Left ventricle myocardium inferior (tissue), 1 donor: ENCODE measurements at regions not wholly inside any gene's neighbourhood (a gene's known extent, or its start where the extent isn't known, plus 50 kb on each side); places are given as distances from the start of the nearest gene placed in this dataset.

Source experiments
- DNase-seq: peaks from one replicate; pipeline ENCODE4 v3.0.0-alpha.2; 2020
- H3K27ac ChIP-seq: fragments of 200-600 bp; replicated peaks from 2 replicates; pipeline ENCODE4 v1.8.0; 2021
- H3K27me3 ChIP-seq: fragments of 200-600 bp; 2 replicates; pipeline ENCODE4 v1.8.0; 2021; ENCODE audit warnings: low read depth
- H3K36me3 ChIP-seq: fragments of 200-600 bp; 2 replicates; pipeline ENCODE4 v1.8.0; 2021
- H3K4me1 ChIP-seq: fragments of 200-600 bp; 2 replicates; pipeline ENCODE4 v1.8.0; 2021
- H3K4me3 ChIP-seq: fragments of 200-600 bp; 2 replicates; pipeline ENCODE4 v1.8.0; 2021; ENCODE audit warnings: mild to moderate bottlenecking, moderate library complexity
- H3K9me3 ChIP-seq: fragments of 200-600 bp; replicated peaks from 2 replicates; pipeline ENCODE4 v1.8.0; 2021
- CTCF ChIP-seq: fragments of 200-600 bp; IDR thresholded peaks from 2 replicates; pipeline ENCODE4 v1.8.0; 2021; ENCODE audit warnings: antibody characterized with exemption, mild to moderate bottlenecking, borderline replicate concordance
- intact Hi-C: fragments of 100-400 bp; cut with micrococcal nuclease; formaldehyde crosslinking; loops from one replicate; pipeline ENCODE4 v1.11.0; 2022
- donor health status: DM: no; HTN: yes; CAD: no; lungs with severe emphysema.

DNA sequence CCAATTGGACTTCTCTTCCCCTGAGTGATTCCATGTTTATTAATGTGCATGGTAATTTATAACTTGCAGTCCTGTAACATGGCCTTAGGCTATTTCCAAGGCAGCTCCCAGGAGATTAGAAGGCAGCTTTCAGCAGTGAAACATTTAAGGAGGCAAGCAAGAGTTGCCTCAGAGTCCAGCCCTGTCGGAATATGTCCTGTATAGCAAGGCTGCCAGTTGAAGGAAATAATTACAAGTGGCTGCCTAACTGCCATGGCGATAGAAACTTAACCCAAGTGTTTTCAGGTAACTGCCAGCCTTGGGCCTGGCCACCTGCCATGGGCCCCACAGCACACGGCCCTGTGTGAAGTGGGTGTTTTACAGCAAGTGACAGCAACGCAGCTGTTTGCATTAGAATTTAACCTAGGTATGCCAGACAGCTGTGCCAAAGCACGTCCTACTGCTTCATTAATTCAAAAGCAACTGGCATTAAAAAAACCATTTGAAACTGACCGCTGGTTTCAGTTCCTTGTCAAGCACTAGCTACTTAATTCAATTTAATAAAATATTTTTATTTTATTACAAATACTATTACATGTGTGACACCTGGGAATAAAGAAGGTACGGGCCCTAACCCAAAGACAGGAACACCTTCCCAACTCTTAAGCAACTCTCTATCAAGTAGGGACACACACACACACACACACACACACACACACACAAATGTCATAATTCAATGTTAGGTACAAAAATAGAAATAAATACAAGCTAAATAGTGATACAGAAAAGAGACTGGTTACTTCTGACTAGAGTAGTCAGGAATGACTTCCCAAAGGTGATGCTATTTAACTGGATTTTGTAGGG lies 151.8 kb upstream of the HEY2 start:
- H3K4me3 ChIP-seq, result no peak overlapping the region
- H3K4me1 ChIP-seq, result peaks cover 8% of the 10 kb centered on the region
- H3K9me3 ChIP-seq, result peaks cover 5% of the 10 kb centered on the region
- H3K27me3 ChIP-seq, result no peaks in the 10 kb centered on the region
- peak; percentile 61 for DNase-seq
- intact Hi-C loops, result no loop called here
- H3K36me3 ChIP-seq, result no peaks in the 10 kb centered on the region
- H3K27ac ChIP-seq, result peak overlapping the region; percentile 83
- TF ChIP-seq CTCF, result peak; percentile 19

DNA sequence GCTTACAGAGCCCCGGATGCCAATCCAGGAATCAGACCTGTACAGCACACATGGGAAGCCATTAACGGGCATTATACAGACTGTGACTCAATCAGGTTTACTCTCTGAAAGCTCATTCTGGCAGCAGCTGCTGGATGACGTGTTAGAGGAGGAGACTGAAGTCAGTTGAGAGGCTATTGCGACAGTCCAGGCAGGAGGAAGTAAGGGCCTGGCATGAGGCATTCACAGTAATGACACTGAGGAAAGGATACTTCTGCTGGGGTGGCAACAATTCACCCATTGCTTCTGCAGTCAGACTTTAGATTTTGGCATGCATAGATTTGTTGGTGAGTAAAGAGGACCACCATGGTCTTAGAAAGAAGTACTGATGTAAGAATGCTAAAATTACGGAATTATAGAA lies 151.0 kb upstream of the HEY2 start:
- peaks cover 13% of the 10 kb centered on the region for H3K9me3 ChIP-seq
- H3K27ac ChIP-seq, result peak overlapping the region; percentile 83
- no peaks in the 10 kb centered on the region for H3K27me3 ChIP-seq
- no peaks in the 10 kb centered on the region for H3K36me3 ChIP-seq
- peaks cover 8% of the 10 kb centered on the region for H3K4me1 ChIP-seq
- TF ChIP-seq CTCF, result no peak
- intact Hi-C loops, result no loop called here
- no peak overlapping the region for H3K4me3 ChIP-seq
- peak; percentile 43 for DNase-seq

GRCh38 chr6:125604257-125604656 lies 145.2 kb upstream of the HEY2 start:
- TF ChIP-seq CTCF, result no peak
- Histone ChIP-seq H3K9me3 (peaks cover 36% of the 10 kb centered on the region), H3K36me3 (no peaks in the 10 kb centered on the region), H3K27me3 (no peaks in the 10 kb centered on the region), H3K4me3 (no peak overlapping the region), H3K27ac (no peak overlapping the region), H3K4me1 (no peaks in the 10 kb centered on the region)
- intact Hi-C loops, result no loop called here
- DNase-seq, result no peak

GRCh38 chr6:125611573-125612344 lies 137.7 kb upstream of the HEY2 start:
- Histone ChIP-seq H3K27me3 (no peaks in the 10 kb centered on the region), H3K4me3 (peak overlapping the region; percentile 37), H3K36me3 (no peaks in the 10 kb centered on the region), H3K9me3 (peaks cover 6% of the 10 kb centered on the region), H3K4me1 (peaks cover 20% of the 10 kb centered on the region), H3K27ac (peak overlapping the region; percentile 60)
- no peak for DNase-seq
- no peak for TF ChIP-seq CTCF
- intact Hi-C loops, result no loop called here

DNA sequence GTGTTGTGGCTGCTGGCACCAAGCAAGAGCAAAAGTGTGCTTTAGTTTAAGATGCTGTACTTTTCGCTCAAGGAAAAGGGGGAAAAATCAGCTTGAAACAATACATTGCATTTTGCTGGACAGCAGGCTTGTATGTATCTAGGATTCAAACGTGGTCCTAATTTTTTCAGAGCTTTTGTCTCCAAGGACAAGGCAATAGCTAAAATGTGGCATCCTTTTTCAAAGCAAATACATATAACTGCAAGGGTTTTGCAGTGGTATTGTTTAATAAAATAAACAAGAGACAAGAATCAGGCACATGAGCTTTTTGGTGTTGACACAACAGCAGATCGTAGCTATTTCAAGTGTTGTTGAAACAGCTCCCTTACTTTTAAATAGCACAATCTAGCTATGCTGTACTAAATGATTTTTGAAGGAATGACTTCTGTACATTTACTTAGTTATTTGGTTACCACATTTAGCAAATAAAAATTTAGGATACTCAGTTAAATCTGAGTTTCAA lies 137.0 kb upstream of the HEY2 start:
- peaks cover 20% of the 10 kb centered on the region for H3K4me1 ChIP-seq
- H3K27me3 ChIP-seq, result no peaks in the 10 kb centered on the region
- intact Hi-C loops, result no loop called here
- H3K27ac ChIP-seq, result peak overlapping the region; percentile 60
- H3K36me3 ChIP-seq, result no peaks in the 10 kb centered on the region
- no peak for DNase-seq
- peak overlapping the region; percentile 37 for H3K4me3 ChIP-seq
- no peak for TF ChIP-seq CTCF
- H3K9me3 ChIP-seq, result peaks cover 6% of the 10 kb centered on the region
